IMR-90 (cell line): ENCODE measurements at regions not wholly inside any gene's neighbourhood (a gene's known extent, or its start where the extent isn't known, plus 50 kb on each side); places are given as distances from the start of the nearest gene placed in this dataset.

Source experiments
- ATAC-seq: fragments of 200-7000 bp; cut with Tn5 transposase; 2 replicates; pipeline ENCODE4 v1.9.1; 2020; ENCODE audit warnings: low read depth, mild to moderate bottlenecking, moderate library complexity
- BruUV-seq: library from RNA; stranded (reverse); fragments of 400-500 nt; replicated peaks from 2 replicates; lab custom pipeline; 2021; lab: Mats Ljungman, UMichigan
- CTCF ChIA-PET: fragments of 300-600 bp; formaldehyde crosslinking; extraction: SDS; loops from one replicate; lab custom pipeline; 2021; ENCODE audit warnings: antibody characterized with exemption; lab: Yijun Ruan, JAX
- POLR2A ChIA-PET: fragments of 300-600 bp; sonication (Branson Sonifier 250); formaldehyde crosslinking; loops from one replicate; lab custom pipeline; 2022; ENCODE audit warnings: antibody characterized with exemption; ENCODE audit not compliant: unreplicated experiment; lab: Charles Lee
- DNase-seq: peaks from one replicate; pipeline ENCODE4 v3.0.0; 2013
- H2AFZ ChIP-seq: replicated peaks from 2 replicates; pipeline ENCODE3; 2013; ENCODE audit warnings: low read length, mild to moderate bottlenecking; ENCODE audit not compliant: poor library complexity
- H2AK5ac ChIP-seq: 2 replicates; pipeline ENCODE4 v1.6.1; 2013; ENCODE audit warnings: low read depth, low read length, inconsistent platforms
- H2AK9ac ChIP-seq: replicated peaks from 2 replicates; pipeline ENCODE3; 2013; ENCODE audit warnings: mild to moderate bottlenecking, low read depth, low read length, moderate library complexity; ENCODE audit not compliant: poor library complexity
- H2BK120ac ChIP-seq: 2 replicates; pipeline ENCODE4 v1.6.1; 2013; ENCODE audit warnings: low read depth, low read length, inconsistent platforms
- H2BK15ac ChIP-seq: 3 replicates; pipeline ENCODE4 v1.6.1; 2013; ENCODE audit warnings: low read depth, low read length, inconsistent platforms
- H2BK20ac ChIP-seq: 2 replicates; pipeline ENCODE4 v1.6.1; 2013; ENCODE audit warnings: low read depth, mild to moderate bottlenecking, inconsistent platforms, low read length, moderate library complexity
- H2BK5ac ChIP-seq: 2 replicates; pipeline ENCODE4 v1.6.1; 2013; ENCODE audit warnings: mild to moderate bottlenecking, low read depth, low read length, inconsistent platforms; ENCODE audit not compliant: poor library complexity, severe bottlenecking
- H3K14ac ChIP-seq: replicated peaks from 2 replicates; pipeline ENCODE4 v1.6.1; 2013; ENCODE audit warnings: low read depth, low read length, inconsistent platforms
- H3K18ac ChIP-seq: 2 replicates; pipeline ENCODE4 v1.6.1; 2013; ENCODE audit warnings: low read depth, low read length, control low read depth
- H3K23ac ChIP-seq: 2 replicates; pipeline ENCODE4 v1.6.1; 2013; ENCODE audit warnings: low read depth, low read length, inconsistent platforms
- H3K27ac ChIP-seq: 2 replicates; pipeline ENCODE4 v1.5.1; 2013; ENCODE audit warnings: mild to moderate bottlenecking, control low read depth, low read length; ENCODE audit not compliant: insufficient read depth
- H3K27me3 ChIP-seq: 2 replicates; pipeline ENCODE4 v1.6.1; 2013; ENCODE audit warnings: low read length; ENCODE audit not compliant: control insufficient read depth, insufficient read depth
- H3K36me3 ChIP-seq: 2 replicates; pipeline ENCODE4 v1.6.1; 2013; ENCODE audit warnings: low read length, mixed read lengths; ENCODE audit not compliant: control insufficient read depth, insufficient read depth
- H3K4ac ChIP-seq: 2 replicates; pipeline ENCODE4 v1.6.1; 2013; ENCODE audit warnings: low read depth, low read length, inconsistent platforms
- H3K4me1 ChIP-seq: 2 replicates; pipeline ENCODE4 v1.6.1; 2013; ENCODE audit warnings: low read length, mixed read lengths; ENCODE audit not compliant: control insufficient read depth, insufficient read depth
- H3K4me2 ChIP-seq: 2 replicates; pipeline ENCODE4 v1.6.1; 2013; ENCODE audit warnings: low read depth, mild to moderate bottlenecking, control low read depth, low read length, moderate library complexity
- H3K4me3 ChIP-seq: 2 replicates; pipeline ENCODE4 v1.5.1; 2013; ENCODE audit warnings: low read depth, mild to moderate bottlenecking, control low read depth, low read length, moderate library complexity; ENCODE audit not compliant: insufficient read depth
- H3K56ac ChIP-seq: 2 replicates; pipeline ENCODE4 v1.6.1; 2013; ENCODE audit warnings: low read length, inconsistent platforms; ENCODE audit not compliant: insufficient read depth; ENCODE audit errors: extremely low read depth
- H3K79me1 ChIP-seq, 2 experiments: 2 replicates each; pipeline ENCODE4 v1.6.1; 2013; ENCODE audit warnings: low read length in 2 of 2, inconsistent platforms in 1 of 2, low read depth in 1 of 2
- H3K9ac ChIP-seq: 2 replicates; pipeline ENCODE4 v1.6.1; 2013; ENCODE audit warnings: low read depth, low read length, control low read depth
- H3K9me1 ChIP-seq: 2 replicates; pipeline ENCODE4 v1.6.1; 2013; ENCODE audit warnings: low read length, inconsistent platforms; ENCODE audit not compliant: insufficient read depth
- H3K9me3 ChIP-seq: 2 replicates; pipeline ENCODE4 v1.6.1; 2013; ENCODE audit warnings: low read length; ENCODE audit not compliant: control insufficient read depth, insufficient read depth
- H4K20me1 ChIP-seq: 2 replicates; pipeline ENCODE4 v1.6.1; 2013; ENCODE audit warnings: low read length, inconsistent platforms; ENCODE audit not compliant: insufficient read depth
- H4K5ac ChIP-seq: 2 replicates; pipeline ENCODE4 v1.6.1; 2013; ENCODE audit warnings: mild to moderate bottlenecking, low read depth, low read length, control low read depth
- H4K8ac ChIP-seq, 2 experiments: 2 replicates each; pipeline ENCODE4 v1.6.1; 2013; ENCODE audit warnings: low read depth in 2 of 2, low read length in 2 of 2, control low read depth in 1 of 2, inconsistent platforms in 1 of 2
- H4K91ac ChIP-seq: 2 replicates; pipeline ENCODE4 v1.6.1; 2013; ENCODE audit warnings: low read depth, low read length, inconsistent platforms; ENCODE audit not compliant: insufficient read depth
- BHLHE40 ChIP-seq: fragments of 150-350 bp; IDR thresholded peaks from 2 replicates; pipeline ENCODE4 v1.6.1; 2016; ENCODE audit warnings: mild to moderate bottlenecking, low read depth, low read length
- CEBPB ChIP-seq: IDR thresholded peaks from 2 replicates; pipeline ENCODE4 v1.6.1; 2012; ENCODE audit warnings: low read depth, low read length, improper control_type of control experiment
- CHD1 ChIP-seq: IDR thresholded peaks from 2 replicates; pipeline ENCODE4 v1.6.1; 2012; ENCODE audit warnings: low read depth, low read length, improper control_type of control experiment
- FOS ChIP-seq: fragments of 150-350 bp; IDR thresholded peaks from 2 replicates; pipeline ENCODE4 v1.6.1; 2016; ENCODE audit warnings: low read depth, low read length
- MAFK ChIP-seq: IDR thresholded peaks from 2 replicates; pipeline ENCODE4 v1.6.1; 2012; ENCODE audit warnings: low read depth, low read length, improper control_type of control experiment
- MAZ ChIP-seq: IDR thresholded peaks from 2 replicates; pipeline ENCODE4 v1.6.1; 2012; ENCODE audit warnings: low read depth, mild to moderate bottlenecking, low read length, improper control_type of control experiment, moderate library complexity, borderline replicate concordance
- MXI1 ChIP-seq: IDR thresholded peaks from 2 replicates; pipeline ENCODE4 v1.6.1; 2012; ENCODE audit warnings: low read depth, mild to moderate bottlenecking, low read length, moderate library complexity, borderline replicate concordance
- NFE2L2 ChIP-seq: fragments of 150-350 bp; IDR thresholded peaks from 2 replicates; pipeline ENCODE4 v1.6.1; 2016; ENCODE audit warnings: low read depth, mild to moderate bottlenecking, low read length
- POLR2A ChIP-seq: IDR thresholded peaks from 2 replicates; pipeline ENCODE4 v1.6.1; 2012; ENCODE audit warnings: mild to moderate bottlenecking, low read depth, low read length
- RAD21 ChIP-seq: IDR thresholded peaks from 2 replicates; pipeline ENCODE4 v1.6.1; 2012; ENCODE audit warnings: low read length, improper control_type of control experiment
- RCOR1 ChIP-seq: IDR thresholded peaks from 2 replicates; pipeline ENCODE4 v1.6.1; 2012; ENCODE audit warnings: mild to moderate bottlenecking, low read length, improper control_type of control experiment; ENCODE audit not compliant: insufficient replicate concordance
- RFX5 ChIP-seq: IDR thresholded peaks from 2 replicates; pipeline ENCODE4 v1.8.0; 2012; ENCODE audit warnings: low read depth, mild to moderate bottlenecking, low read length, moderate library complexity
- SMC3 ChIP-seq: fragments of 150-350 bp; IDR thresholded peaks from 2 replicates; pipeline ENCODE4 v1.6.1; 2016; ENCODE audit warnings: low read depth, mild to moderate bottlenecking, antibody characterized with exemption, low read length, moderate library complexity
- WGBS, 2 experiments: methylation state at CpG; one replicate each; pipeline versions ENCODE4 v1.1.5 to v1.1.7; 2013; ENCODE audit warnings: missing lambda C conversion rate in 2 of 2; ENCODE audit not compliant: insufficient read length in 1 of 2; ENCODE audit errors: extremely low coverage in 2 of 2; 5-methylcytosine and 5-hydroxymethylcytosine counted together
- dilution Hi-C: fragments of 300-500 bp; cut with HindIII; formaldehyde crosslinking; loops from one replicate; pipeline ENCODE4 v1.14.3; 2018; ENCODE audit warnings: low sequenced_read_pairs; ENCODE audit not compliant: unreplicated experiment
- in situ Hi-C: fragments of 300-500 bp; cut with MboI; formaldehyde crosslinking; loops from 3 replicates; pipeline ENCODE4 v1.14.3; 2019; ENCODE audit warnings: low sequenced_read_pairs, inconsistent platforms, mixed read lengths
- intact Hi-C: fragments of 100-400 bp; cut with micrococcal nuclease; formaldehyde crosslinking; loops from 2 replicates; pipeline ENCODE4 v1.10.0; 2022
- TF ChIP-seq, protein P1 (sequence below): fragments of 150-350 bp; IDR thresholded peaks from 2 replicates; pipeline ENCODE4 v1.6.1; 2017; ENCODE audit warnings: mild to moderate bottlenecking, antibody characterized with exemption, low read length, low read depth
- TF ChIP-seq, protein P2 (sequence below): fragments of 150-350 bp; IDR thresholded peaks from 2 replicates; pipeline ENCODE4 v1.6.1; 2016; ENCODE audit warnings: low read depth, mild to moderate bottlenecking, low read length, moderate library complexity, borderline replicate concordance
- TF ChIP-seq, protein P3 (sequence below): conservative IDR thresholded peaks from 2 replicates; pipeline ENCODE4 v1.5.1; 2012; ENCODE audit warnings: mild to moderate bottlenecking, low read depth, low read length, improper control_type of control experiment

DNA sequence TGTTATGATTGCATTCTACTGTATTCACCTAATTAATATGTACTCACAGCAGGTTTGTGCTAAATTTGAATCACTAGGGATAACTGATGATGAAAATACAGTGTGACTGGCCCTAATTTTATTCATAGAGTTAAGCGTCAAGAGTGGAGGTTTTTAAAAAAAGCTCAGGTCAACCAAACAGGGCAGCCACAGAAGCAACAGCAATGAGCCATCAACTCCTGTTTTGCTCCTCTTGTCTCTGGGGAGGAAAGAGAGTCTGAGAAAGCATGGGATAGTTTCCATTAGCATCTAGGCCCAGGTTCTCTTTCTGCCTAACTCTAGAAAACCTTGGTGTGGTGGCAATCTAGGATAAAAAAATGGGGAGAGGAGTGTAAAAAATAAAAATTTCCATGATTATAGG is 122.1 kb downstream of the OGFRL1 start:
- WGBS, 2 experiments: no CpG with 5 or more reads among the region's 1 CpG
- Histone ChIP-seq H3K18ac (no peak overlapping the region; the same call in 1 of the 2 replicates), H2AK5ac (no peak overlapping the region), H2BK20ac (peak overlapping the region; percentile 61; the same call in 1 of the 2 replicates), H3K79me1 (peaks cover 30 to 52% of the 10 kb centered on the region in 2 experiments; a peak in 3 of 4 replicates), H3K4me2 (no peak overlapping the region), H2AFZ (no peak overlapping the region), H3K4me1 (peaks cover 20% of the 10 kb centered on the region), H2BK15ac (no peak overlapping the region), H3K4ac (no peak overlapping the region), H3K23ac (no peak overlapping the region), H3K9ac (no peak overlapping the region), H3K9me3 (no peaks in the 10 kb centered on the region), H4K91ac (no peak overlapping the region), H3K56ac (no peak overlapping the region), H4K5ac (no peak overlapping the region), H2BK120ac (peak overlapping the region; percentile 52; the same call in 1 of the 2 replicates), H3K27me3 (no peaks in the 10 kb centered on the region), H3K9me1 (peaks cover 17% of the 10 kb centered on the region), H3K27ac (no peak overlapping the region), H3K4me3 (no peak overlapping the region), H2BK5ac (no peak overlapping the region), H2AK9ac (peak overlapping the region; percentile 75), H4K8ac (peak overlapping the region in 1 of 2 experiments; percentile 24; a peak in 1 of 4 replicates), H3K36me3 (peaks cover 10% of the 10 kb centered on the region), H3K14ac (0 out of 2 replicates have a peak overlapping the region, but pooled peaks have one; percentile 33), H4K20me1 (no peaks in the 10 kb centered on the region)
- ChIA-PET CTCF (no interaction called here), POLR2A (no interaction called here)
- no TSS peak for BruUV-seq
- DNase-seq: no peak
- TF ChIP-seq CEBPB (no peak), MAFK (no peak), MXI1 (no peak), SMC3 (no peak), RAD21 (no peak), POLR2A (no peak), NFE2L2 (no peak), CHD1 (no peak), RCOR1 (no peak), BHLHE40 (no peak), FOS (no peak), MAZ (no peak), RFX5 (no peak)
- TF ChIP-seq, protein P1, sequence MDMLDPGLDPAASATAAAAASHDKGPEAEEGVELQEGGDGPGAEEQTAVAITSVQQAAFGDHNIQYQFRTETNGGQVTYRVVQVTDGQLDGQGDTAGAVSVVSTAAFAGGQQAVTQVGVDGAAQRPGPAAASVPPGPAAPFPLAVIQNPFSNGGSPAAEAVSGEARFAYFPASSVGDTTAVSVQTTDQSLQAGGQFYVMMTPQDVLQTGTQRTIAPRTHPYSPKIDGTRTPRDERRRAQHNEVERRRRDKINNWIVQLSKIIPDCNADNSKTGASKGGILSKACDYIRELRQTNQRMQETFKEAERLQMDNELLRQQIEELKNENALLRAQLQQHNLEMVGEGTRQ: no peak
- TF ChIP-seq, protein P2, sequence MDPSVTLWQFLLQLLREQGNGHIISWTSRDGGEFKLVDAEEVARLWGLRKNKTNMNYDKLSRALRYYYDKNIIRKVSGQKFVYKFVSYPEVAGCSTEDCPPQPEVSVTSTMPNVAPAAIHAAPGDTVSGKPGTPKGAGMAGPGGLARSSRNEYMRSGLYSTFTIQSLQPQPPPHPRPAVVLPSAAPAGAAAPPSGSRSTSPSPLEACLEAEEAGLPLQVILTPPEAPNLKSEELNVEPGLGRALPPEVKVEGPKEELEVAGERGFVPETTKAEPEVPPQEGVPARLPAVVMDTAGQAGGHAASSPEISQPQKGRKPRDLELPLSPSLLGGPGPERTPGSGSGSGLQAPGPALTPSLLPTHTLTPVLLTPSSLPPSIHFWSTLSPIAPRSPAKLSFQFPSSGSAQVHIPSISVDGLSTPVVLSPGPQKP: no peak
- TF ChIP-seq, protein P3, sequence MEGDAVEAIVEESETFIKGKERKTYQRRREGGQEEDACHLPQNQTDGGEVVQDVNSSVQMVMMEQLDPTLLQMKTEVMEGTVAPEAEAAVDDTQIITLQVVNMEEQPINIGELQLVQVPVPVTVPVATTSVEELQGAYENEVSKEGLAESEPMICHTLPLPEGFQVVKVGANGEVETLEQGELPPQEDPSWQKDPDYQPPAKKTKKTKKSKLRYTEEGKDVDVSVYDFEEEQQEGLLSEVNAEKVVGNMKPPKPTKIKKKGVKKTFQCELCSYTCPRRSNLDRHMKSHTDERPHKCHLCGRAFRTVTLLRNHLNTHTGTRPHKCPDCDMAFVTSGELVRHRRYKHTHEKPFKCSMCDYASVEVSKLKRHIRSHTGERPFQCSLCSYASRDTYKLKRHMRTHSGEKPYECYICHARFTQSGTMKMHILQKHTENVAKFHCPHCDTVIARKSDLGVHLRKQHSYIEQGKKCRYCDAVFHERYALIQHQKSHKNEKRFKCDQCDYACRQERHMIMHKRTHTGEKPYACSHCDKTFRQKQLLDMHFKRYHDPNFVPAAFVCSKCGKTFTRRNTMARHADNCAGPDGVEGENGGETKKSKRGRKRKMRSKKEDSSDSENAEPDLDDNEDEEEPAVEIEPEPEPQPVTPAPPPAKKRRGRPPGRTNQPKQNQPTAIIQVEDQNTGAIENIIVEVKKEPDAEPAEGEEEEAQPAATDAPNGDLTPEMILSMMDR: no peak
- ATAC-seq: no peak
- in situ Hi-C loops: loop anchor here (10.0 kb wide), 1 partner anchor 94 kb away; no protein-coding TSS in a partner anchor
- dilution Hi-C loops: no loop called here
- intact Hi-C loops: no loop called here
